IPS-18c (cell line): ENCODE measurements at regions not wholly inside any gene's neighbourhood (a gene's known extent, or its start where the extent isn't known, plus 50 kb on each side); places are given as distances from the start of the nearest gene placed in this dataset.

Experiments used
- H3K4me3 ChIP-seq: 2 replicates; pipeline ENCODE4 v1.7.0; 2013; ENCODE audit warnings: low read depth, mild to moderate bottlenecking, low read length, moderate library complexity; ENCODE audit not compliant: insufficient read depth
- H3K9me3 ChIP-seq: one replicate; pipeline ENCODE4 v1.6.1; 2013; ENCODE audit warnings: mild to moderate bottlenecking, low read length, moderate library complexity; ENCODE audit not compliant: control insufficient read depth, insufficient read depth

DNA sequence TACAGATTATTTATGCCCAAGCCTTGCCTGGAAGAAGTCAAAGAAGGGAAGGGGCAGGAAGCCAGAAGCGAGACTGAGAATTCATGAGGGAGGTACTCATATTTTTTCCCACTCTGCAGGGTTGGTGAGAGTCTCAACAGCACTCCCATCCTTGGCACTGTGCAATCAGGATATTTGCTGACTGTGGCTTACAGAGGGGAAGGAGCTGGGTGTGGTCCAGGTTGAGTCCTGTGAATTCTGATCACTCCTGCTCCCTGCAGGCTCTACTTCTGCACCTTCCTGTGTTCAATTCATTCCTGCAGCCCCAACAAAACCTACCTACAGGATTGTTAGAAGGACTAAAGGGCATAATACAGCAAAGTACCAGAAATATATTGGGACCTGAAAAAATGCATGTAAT is 530.5 kb downstream of the INSC start:
- no peak overlapping the region for H3K4me3 ChIP-seq

DNA sequence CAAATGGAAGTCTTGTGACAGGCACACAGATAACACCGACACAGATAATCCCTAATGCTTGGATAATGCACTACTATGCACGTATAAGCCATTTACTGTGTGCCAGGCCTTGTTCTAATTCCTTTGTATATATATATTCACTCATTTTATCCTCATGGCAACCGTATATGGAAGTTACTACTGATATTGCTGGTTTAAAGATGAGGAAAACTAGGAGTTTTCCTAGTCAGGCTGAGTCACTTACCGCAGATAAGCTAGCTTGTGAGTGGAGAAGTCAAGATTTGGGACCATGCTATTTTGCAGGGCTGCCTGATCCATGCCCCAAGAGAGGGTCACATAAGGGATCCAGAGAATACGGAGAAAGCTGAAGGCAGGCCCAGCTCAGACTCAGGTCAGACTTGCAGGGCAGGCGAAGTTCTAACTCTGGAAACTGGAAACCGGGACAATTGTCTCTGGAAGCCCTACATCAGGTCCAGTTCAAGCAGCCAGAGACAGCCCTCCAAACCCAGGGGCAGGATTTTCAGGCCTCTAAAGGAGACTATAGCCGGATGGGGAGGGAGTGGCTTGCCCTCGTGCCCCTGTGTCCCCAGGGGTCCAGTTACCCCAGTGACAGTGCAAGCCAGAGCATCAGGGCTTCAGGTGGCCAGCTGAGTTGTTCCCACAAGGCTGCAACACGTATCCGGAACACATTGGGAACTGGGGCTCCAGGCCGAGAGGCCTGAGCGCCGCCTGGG is 534.8 kb downstream of the INSC start:
- H3K9me3 ChIP-seq = no peaks in the 10 kb centered on the region
- H3K4me3 ChIP-seq = no peak overlapping the region

More for the DNA sequence above, 530.5 kb downstream of the INSC start:
- H3K9me3 ChIP-seq = no peaks in the 10 kb centered on the region

DNA sequence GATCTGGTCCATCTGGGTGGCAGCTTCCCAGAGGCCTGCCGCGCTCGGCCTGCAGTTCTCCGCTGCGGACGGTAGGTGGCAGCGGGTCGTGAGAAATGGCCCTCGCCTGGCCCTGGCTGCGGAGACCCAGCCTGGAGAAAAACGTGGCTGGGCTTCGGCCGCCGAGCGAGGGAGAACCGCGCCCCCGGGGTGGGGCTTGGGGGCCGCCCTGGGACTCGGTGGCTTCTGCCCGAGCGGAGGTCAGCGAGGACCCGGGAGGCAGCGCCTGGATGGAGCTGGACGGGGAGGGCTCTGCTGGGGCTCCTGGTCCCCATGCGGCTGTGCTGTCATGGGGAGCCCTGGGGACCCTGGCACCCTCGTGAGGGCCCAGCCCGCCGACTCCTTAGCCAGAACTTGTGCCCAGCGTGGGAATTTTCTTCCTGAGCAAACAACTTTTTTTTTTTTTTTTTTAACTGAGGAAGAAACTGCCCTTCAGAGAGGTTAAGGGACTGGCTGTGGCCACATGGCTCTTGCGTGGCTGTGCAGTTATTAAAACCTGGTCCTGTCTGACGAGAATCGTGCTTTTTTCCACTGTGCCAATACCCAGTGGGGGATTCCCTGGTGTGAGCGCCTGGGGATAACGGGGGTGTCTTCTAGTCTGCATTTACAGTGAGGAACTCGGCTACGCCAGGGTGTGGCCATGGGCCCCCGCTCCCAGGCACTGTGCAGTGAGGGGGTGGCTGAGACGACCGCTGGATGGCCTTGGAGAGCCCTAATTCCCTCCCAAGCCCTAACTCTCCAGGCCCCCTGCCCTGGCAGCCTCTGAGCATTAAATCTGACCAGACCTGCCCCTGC is 535.6 kb downstream of the INSC start:
- Histone ChIP-seq H3K9me3 (no peaks in the 10 kb centered on the region), H3K4me3 (peak overlapping the region; percentile 36; the same call in 1 of the 2 replicates)

DNA sequence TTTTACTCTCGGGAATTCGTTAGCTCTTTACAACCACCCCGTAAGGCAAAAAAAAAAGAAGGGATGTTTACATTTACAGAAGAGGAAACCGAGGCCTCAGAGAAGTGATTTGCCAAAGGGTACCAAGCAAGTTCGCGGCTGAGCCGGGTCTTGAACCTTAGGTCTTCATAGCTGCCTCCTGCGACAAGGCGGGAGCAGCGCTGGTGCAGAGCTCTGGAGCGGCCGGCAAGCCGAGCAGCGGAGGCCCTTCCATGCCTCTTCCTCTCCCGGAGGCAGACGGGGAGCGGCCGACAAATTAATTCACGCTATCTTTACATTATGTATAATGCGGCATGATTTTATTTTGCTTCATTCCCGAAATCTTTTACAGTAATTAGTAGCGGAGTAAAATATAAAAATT is 536.3 kb downstream of the INSC start:
- peak overlapping the region; percentile 36; the same call in 1 of the 2 replicates for H3K4me3 ChIP-seq
- H3K9me3 ChIP-seq = no peaks in the 10 kb centered on the region

DNA sequence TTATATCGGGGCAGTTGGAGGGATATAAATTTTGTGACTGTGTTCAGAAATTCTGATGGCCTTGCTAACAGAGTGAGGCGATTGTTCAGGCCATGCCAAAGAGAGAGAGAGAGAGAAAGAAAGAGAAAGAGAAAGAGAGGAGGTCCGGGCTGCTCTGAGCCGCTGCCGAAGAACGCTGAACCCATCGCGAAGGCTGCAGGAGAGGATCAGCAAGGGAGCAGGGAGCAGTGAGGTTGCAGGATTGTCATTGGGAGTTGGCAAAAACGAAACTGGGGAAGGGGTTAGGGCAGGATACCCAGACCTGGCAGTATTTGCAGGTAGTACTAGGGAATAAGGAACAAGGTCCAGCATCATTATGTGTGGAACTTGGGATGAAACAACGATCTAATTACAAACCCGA is 537.1 kb downstream of the INSC start:
- H3K4me3 ChIP-seq = no peak overlapping the region
- H3K9me3 ChIP-seq = no peaks in the 10 kb centered on the region

DNA sequence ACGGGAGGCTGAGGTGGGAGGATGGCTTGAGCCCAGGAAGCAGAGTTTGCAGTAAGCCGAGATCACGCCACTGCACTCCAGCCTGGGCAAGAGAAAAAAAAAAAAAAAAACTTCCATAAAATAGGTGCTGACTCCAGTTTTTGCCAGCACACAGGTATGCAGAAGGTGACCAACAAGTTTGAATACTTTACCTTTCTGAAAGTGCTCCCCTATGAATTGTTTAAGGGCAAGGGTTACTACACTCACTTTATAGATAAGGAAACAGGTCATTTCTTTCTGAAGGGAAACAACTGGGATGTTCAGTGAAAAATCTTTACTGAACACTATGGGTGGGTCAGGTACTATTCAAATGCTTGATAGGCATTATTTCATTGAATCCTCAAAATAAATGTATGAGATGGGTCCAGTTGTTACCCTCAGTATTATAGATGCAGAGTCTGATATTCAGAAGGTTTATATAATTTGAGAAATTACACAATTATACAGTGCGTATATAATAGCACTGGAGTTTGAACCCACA is 538.5 kb downstream of the INSC start:
- Histone ChIP-seq H3K4me3 (no peak overlapping the region), H3K9me3 (no peaks in the 10 kb centered on the region)

DNA sequence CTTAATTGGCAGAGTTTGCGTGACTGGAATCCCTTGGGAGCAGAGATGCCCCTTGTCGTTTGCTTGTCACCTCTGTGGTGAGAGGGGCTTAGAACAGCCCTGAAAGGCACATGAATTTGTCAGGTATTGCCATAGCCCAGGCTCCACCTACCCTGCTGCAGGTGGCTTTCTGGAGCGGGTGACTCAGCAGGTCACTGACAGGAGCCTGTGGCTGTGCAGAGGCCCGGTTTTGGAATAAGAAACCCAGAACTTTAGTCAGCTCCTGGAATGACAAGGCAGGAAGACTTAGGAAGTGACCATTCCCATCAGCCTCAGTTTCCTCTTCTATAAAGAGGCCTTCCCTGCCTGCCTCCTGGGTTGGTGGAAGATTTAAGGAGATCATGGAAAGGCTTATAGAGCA is 539.7 kb downstream of the INSC start:
- H3K4me3 ChIP-seq = no peak overlapping the region
- no peaks in the 10 kb centered on the region for H3K9me3 ChIP-seq

DNA sequence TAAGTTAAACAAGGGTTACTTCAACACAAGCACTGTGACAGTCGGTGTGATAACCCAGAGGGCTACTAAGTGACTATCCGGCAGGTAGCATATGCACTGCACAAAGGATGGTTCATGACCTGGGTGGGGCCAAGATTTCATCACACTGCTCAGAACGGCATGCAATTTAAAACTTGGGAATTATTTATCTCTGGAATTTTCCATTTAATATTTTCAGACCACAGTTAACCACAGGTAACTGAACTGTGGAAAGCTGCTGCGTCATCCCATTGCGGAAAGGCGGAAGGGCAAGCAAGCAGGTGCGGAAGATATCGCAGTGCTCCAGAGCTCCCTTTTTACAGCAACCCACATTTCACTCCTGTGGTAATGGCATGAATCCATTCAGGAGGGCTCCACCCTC is 540.8 kb downstream of the INSC start:
- no peaks in the 10 kb centered on the region for H3K9me3 ChIP-seq
- no peak overlapping the region for H3K4me3 ChIP-seq

DNA sequence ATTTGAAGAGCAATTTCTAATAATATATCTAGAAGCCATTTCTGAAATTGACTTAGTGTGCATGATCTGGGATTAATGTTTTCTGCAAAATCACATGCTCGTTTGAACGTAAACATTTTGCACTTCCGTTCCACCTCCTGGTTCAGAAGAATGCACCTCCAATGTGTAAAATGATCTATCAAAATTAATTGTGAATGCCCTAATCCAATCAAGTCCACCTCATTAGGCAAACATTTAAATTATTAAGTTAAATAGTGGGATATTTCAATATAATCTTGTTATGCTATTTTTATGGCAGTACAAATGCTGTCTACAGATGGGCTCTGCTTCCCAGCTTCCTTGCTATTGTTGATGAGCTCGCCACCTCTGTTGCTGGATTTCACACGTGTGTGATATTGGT is 542.5 kb downstream of the INSC start:
- H3K4me3 ChIP-seq = no peak overlapping the region
- H3K9me3 ChIP-seq = no peaks in the 10 kb centered on the region

DNA sequence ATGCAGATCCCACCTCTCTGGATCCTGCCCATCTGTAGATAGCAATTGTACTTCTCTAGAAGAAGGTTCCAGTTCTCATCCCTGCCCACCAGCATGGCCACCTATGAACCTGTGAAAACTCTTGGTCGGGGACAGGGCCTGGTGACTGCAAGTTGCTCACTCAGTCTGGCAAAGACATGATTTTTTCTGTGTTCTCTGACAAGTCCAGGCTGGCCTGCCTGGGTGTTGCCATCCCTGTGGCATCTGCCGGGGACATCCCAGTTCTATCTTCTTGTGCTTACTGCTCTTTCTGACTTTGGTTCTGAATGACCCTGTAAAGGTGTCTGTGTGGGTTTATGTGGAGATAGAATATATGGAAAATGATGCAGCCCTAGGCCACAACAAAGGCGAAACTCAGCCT is 545.8 kb downstream of the INSC start:
- H3K4me3 ChIP-seq = no peak overlapping the region
- H3K9me3 ChIP-seq = no peaks in the 10 kb centered on the region

DNA sequence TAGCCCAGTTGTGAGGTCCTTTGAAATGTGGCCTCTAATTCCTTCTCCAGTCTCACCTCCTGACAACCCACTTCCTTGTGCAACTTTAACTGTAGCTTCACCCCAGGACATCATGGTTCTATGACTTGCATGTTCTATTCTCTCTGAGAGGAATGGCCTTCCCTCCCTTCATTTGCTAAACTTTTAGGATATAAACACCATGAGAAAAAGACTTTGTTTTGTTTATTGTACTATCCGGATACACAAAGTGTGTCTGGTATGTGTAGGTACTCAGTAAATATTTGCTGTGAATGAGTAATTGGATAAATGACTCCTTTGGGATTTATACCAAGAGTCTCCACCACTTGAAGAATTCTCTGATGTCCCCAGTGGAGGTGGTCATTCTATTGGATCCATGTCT is 547.6 kb downstream of the INSC start:
- H3K4me3 ChIP-seq = no peak overlapping the region
- H3K9me3 ChIP-seq = no peaks in the 10 kb centered on the region

DNA sequence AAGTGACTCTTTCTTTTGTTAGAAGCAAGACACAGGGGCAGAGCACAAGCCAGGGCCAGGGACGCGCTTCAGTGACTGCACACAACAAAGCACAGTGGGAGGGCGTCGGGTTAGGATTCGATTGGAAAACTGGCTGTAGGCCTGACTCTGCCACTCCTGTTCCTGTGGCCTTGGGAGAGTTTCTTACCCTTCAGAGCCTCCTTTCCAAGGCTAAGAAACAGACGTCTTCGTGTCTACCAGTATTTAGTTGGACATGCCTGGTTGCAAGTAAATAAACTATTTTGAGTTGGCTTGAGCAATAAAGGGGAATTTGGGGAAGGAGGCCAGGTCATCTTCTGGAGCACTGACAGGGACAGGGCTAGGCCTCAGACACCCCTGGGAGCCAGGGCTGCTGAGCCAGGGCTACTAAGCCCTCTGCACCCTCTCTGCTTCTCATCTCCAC is 549.1 kb downstream of the INSC start:
- H3K4me3 ChIP-seq = no peak overlapping the region
- no peaks in the 10 kb centered on the region for H3K9me3 ChIP-seq

DNA sequence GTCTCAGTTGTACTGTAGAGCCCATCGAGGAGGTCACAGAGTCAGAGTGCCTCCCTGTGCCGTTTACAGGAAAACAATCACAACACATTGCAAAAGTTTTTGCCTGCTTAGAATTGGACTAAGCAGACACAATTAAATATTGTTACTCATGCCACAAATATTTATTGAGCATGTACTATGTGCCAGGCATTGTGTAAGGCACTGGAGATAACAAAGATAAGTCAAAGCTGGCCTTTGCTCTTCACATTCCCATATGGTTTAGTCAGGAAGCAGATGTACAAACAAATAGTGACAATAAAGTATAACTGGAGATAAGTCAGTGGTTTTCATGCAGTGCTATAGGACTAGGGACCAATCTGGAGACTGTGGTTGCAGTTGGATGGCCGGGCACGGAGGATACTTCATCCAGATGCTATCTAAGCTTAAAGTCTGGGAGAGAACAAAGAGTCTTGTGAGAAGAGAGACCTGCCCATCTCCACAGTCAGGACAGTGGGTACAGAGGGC is 550.7 kb downstream of the INSC start:
- no peaks in the 10 kb centered on the region for H3K9me3 ChIP-seq

DNA sequence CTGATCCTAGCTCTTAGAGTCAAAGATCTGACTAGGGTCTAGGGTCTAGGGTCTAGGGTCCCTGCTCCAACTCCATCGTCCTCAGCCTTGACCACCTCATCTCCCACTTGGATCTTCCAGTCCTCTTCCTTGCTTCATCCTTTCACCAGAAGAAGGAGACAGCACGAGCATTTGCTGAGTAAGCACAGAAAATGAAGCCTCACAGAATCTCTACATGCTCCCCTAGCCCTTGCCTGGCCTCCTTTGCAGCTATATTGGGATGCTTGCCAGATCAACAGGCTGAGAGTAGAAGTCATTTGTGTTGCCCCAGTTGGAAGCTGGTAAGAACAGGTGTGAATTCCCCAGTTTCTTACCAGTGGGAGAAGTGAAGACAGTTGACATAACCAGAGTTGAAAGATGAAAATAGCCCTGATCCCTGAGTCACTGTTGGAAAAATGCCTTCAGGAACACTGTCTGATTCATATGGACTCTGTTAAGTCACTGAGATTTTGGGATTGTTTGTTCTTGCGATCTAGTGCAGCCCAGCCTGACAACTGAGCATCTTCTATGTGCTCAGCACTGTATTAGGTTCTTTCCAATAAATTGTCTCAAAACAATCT is 552.5 kb downstream of the INSC start:
- H3K4me3 ChIP-seq = no peak overlapping the region
- no peaks in the 10 kb centered on the region for H3K9me3 ChIP-seq

More for the DNA sequence above, 550.7 kb downstream of the INSC start:
- no peak overlapping the region for H3K4me3 ChIP-seq

DNA sequence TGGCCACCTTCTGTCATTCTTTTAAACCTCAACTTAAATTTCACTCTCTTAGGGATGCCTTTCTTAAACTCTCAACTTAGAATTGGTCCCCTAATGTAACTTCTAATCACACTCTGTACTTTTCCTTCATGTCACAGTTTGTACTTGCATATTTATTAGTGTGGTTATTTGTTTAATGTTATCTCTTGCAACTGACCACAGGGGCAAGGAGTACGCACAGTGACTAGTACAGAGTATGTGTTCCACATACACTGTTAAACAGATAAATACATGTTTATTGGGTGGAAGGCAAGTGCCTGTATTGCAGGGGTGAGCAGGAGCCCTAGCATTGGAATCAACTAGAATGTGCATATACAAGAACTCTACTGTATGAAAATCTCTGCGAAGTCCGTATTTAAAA is 554.0 kb downstream of the INSC start:
- Histone ChIP-seq H3K9me3 (no peaks in the 10 kb centered on the region), H3K4me3 (no peak overlapping the region)

DNA sequence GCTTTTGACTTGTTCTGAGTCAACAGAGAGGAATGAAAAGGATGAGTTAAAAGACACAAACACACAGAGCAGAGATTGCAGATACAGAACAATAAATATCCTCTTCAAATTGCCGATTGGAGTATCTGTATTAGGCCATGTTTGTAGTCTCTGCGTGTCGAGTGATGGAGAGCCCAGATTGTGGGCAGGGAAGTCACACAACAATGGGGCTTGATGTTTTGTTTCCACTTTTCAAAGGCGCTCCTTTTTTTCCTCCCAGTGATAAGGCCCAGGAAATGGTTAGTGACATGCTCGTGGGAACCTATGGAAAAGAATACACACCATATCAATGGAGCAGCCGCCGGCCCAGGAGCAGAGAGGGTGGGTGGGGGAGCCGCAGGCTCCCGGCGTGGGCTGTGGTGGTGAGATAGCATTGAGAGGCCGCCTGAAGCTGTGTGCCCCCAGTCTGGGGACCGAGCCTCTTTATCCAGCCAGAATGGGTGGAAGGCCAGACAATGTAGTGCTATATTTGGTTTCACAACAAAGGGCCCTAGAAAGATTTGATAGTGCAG is 555.9 kb downstream of the INSC start:
- H3K4me3 ChIP-seq = no peak overlapping the region
- H3K9me3 ChIP-seq = no peaks in the 10 kb centered on the region

DNA sequence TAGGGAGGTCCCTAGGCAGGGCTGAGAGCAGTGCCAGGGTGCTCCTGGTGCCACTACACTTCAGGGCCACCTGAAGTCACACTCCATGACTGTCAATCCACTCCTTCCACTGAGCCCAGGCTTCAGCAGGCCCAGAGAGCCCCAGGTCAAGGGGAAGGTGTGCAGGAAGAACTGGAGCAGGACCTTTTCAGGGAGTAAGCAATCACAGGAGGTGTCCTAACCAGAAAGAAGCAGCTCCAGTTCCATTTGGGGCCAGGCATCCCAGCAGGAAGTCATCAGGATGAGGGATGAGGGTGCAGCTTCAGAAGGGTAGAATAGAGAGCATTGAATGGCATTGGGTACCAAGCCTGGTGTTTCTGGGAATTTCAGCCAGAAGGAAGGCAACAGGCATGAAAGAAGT is 556.5 kb downstream of the INSC start:
- Histone ChIP-seq H3K9me3 (no peaks in the 10 kb centered on the region), H3K4me3 (no peak overlapping the region)
